Natural killer cell (primary cell): ENCODE measurements at regions not wholly inside any gene's neighbourhood (a gene's known extent, or its start where the extent isn't known, plus 50 kb on each side); places are given as distances from the start of the nearest gene placed in this dataset.

Experiments
- ATAC-seq, 3 donors: fragments of 150-1000 bp in 2 of 3; fragments of 200-7000 bp in 1 of 3; cut with Tn5 transposase; 1 replicate in 1 of 3; 2 replicates in 2 of 3; pipeline ENCODE4 v1.10.0; 2021; ENCODE audit warnings: mild to moderate bottlenecking in 2 of 3, moderate library complexity in 2 of 3
- DNase-seq, 2 donors: peaks; one replicate each; pipeline versions ENCODE4 v3.0.0 to v3.0.0-alpha.2; 2013 to 2021; ENCODE audit warnings: mixed read lengths in 1 of 2
- H3K27ac ChIP-seq: one replicate; pipeline ENCODE4 v1.5.1; 2013; ENCODE audit warnings: mild to moderate bottlenecking, low read length
- H3K27me3 ChIP-seq: one replicate; pipeline ENCODE4 v1.6.1; 2013; ENCODE audit warnings: low read length; ENCODE audit not compliant: control insufficient read depth, insufficient read depth
- H3K36me3 ChIP-seq: one replicate; pipeline ENCODE4 v1.6.1; 2013; ENCODE audit warnings: low read length; ENCODE audit not compliant: control insufficient read depth, insufficient read depth
- H3K4me1 ChIP-seq: one replicate; pipeline ENCODE4 v1.6.1; 2013; ENCODE audit warnings: low read length; ENCODE audit not compliant: control insufficient read depth, insufficient read depth
- H3K4me3 ChIP-seq: one replicate; pipeline ENCODE4 v1.5.1; 2013; ENCODE audit warnings: low read length
- H3K9me3 ChIP-seq: one replicate; pipeline ENCODE4 v1.6.1; 2013; ENCODE audit warnings: low read length; ENCODE audit not compliant: control insufficient read depth, insufficient read depth
- H3K27ac Mint-ChIP-seq, 2 donors: one replicate each; pipeline ENCODE4 v1.8.0; 2022; ENCODE audit warnings: mild to moderate bottlenecking in 2 of 2, mixed read lengths in 2 of 2, moderate library complexity in 1 of 2
- H3K27me3 Mint-ChIP-seq, 2 donors: one replicate each; pipeline ENCODE4 v1.8.0; 2022; ENCODE audit warnings: low read depth in 2 of 2, mixed read lengths in 2 of 2
- H3K36me3 Mint-ChIP-seq: one replicate; pipeline ENCODE4 v1.8.0; 2022; ENCODE audit warnings: mixed read lengths
- H3K4me1 Mint-ChIP-seq, 2 donors: one replicate each; pipeline ENCODE4 v1.8.0; 2022; ENCODE audit warnings: mixed read lengths in 2 of 2
- H3K4me3 Mint-ChIP-seq: one replicate; pipeline ENCODE4 v1.8.0; 2022; ENCODE audit warnings: mild to moderate bottlenecking, moderate library complexity, mixed read lengths
- H3K9me3 Mint-ChIP-seq, 2 donors: one replicate each; pipeline ENCODE4 v1.8.0; 2022; ENCODE audit warnings: mixed read lengths in 2 of 2
- WGBS: methylation state at CpG from one replicate; pipeline ENCODE4 v1.1.7; 2013; ENCODE audit warnings: missing lambda C conversion rate; ENCODE audit not compliant: insufficient coverage; 5-methylcytosine and 5-hydroxymethylcytosine counted together
- intact Hi-C: fragments of 100-400 bp; cut with micrococcal nuclease; formaldehyde crosslinking; loops from one replicate; pipeline ENCODE4 v1.14.2; 2022
- TF ChIP-seq, protein P1 (sequence below): fragments of 200-600 bp; IDR thresholded peaks from one replicate; pipeline ENCODE4 v1.8.0; 2022; ENCODE audit warnings: antibody characterized with exemption

DNA sequence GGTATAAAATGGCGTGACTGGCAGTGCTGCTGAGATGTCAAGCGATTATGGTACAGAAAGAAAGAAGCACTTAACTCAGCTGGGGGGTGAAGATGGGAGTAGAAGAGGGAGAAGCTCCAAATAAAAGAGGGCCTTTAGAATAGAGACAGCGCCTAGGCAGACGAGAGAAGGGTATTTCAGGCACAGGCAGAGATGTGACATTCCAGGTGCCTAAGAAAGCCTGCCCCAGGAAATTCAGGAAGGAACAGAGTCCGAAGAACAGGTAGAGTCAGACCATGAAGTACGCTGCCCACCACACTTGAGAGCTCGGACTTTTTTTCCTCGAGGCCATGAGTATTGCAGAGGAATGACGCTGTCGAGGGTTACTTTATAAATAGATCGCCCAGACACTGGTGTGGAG lies 170.9 kb upstream of the ATF7IP start:
- ATAC-seq (no peak), DNase-seq (no peak)
- no peak overlapping the region for H3K4me3 Mint-ChIP-seq
- H3K27me3 ChIP-seq: no peaks in the 10 kb centered on the region
- H3K27me3 Mint-ChIP-seq: peaks cover 0 to 2% of the 10 kb centered on the region in 2 donors
- H3K4me1 ChIP-seq: no peaks in the 10 kb centered on the region
- H3K36me3 ChIP-seq: no peaks in the 10 kb centered on the region
- TF ChIP-seq, protein P1, sequence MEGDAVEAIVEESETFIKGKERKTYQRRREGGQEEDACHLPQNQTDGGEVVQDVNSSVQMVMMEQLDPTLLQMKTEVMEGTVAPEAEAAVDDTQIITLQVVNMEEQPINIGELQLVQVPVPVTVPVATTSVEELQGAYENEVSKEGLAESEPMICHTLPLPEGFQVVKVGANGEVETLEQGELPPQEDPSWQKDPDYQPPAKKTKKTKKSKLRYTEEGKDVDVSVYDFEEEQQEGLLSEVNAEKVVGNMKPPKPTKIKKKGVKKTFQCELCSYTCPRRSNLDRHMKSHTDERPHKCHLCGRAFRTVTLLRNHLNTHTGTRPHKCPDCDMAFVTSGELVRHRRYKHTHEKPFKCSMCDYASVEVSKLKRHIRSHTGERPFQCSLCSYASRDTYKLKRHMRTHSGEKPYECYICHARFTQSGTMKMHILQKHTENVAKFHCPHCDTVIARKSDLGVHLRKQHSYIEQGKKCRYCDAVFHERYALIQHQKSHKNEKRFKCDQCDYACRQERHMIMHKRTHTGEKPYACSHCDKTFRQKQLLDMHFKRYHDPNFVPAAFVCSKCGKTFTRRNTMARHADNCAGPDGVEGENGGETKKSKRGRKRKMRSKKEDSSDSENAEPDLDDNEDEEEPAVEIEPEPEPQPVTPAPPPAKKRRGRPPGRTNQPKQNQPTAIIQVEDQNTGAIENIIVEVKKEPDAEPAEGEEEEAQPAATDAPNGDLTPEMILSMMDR: no peak
- H3K9me3 Mint-ChIP-seq: no peaks in the 10 kb centered on the region
- WGBS: 94% methylated on average over 11 of the region's 11 CpGs
- H3K4me1 Mint-ChIP-seq: no peaks in the 10 kb centered on the region
- no peak overlapping the region for H3K27ac ChIP-seq
- no peak overlapping the region for H3K27ac Mint-ChIP-seq
- no peak overlapping the region for H3K4me3 ChIP-seq
- no peaks in the 10 kb centered on the region for H3K9me3 ChIP-seq
- no peaks in the 10 kb centered on the region for H3K36me3 Mint-ChIP-seq
- intact Hi-C loops: no loop called here

DNA sequence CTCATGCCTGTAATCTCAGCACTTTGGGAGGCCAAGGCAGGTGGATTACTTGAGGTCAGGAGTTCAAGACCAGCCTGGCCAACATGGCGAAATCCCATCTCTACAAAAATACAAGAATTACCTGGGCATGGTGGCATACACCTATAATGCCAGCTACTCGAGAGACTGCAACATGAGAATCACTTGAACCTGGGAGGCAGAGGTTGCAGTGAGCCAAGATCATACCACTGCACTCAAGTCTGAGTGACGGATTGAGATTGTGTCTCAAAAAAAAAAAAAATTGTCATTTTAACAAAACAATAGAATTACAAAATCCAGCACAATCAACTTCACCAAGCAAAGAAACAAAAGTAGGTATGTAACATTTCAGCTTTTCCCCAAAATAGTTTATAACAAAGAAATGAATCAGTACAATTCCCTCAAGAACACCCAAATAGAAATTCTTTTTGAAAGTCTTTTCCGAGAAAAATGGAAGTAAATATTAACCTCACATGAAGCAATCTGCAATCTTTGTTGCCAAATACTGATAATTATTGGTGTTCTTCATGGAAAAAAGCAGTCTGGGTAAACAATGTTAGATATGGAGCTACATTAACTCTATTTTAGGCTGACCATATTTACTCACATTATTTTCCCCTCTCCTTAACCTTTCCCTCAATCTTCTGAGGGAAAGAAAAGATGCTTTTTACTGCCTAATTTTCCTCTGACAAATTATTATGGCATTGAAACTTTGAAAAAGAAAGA lies 165.9 kb upstream of the ATF7IP start:
- H3K4me1 ChIP-seq: no peaks in the 10 kb centered on the region
- H3K36me3 Mint-ChIP-seq: no peaks in the 10 kb centered on the region
- H3K4me3 Mint-ChIP-seq: no peak overlapping the region
- no peak overlapping the region for H3K4me3 ChIP-seq
- H3K9me3 Mint-ChIP-seq: no peaks in the 10 kb centered on the region
- intact Hi-C loops: no loop called here
- H3K4me1 Mint-ChIP-seq: no peaks in the 10 kb centered on the region
- DNase-seq: no peak
- no peak overlapping the region for H3K27ac ChIP-seq
- H3K27me3 Mint-ChIP-seq: no peaks in the 10 kb centered on the region
- no peak overlapping the region for H3K27ac Mint-ChIP-seq
- H3K9me3 ChIP-seq: no peaks in the 10 kb centered on the region
- WGBS: 91% methylated on average over 3 of the region's 4 CpGs
- ATAC-seq: no peak
- no peaks in the 10 kb centered on the region for H3K36me3 ChIP-seq
- peaks cover 3% of the 10 kb centered on the region for H3K27me3 ChIP-seq
- TF ChIP-seq, protein P1: no peak

DNA sequence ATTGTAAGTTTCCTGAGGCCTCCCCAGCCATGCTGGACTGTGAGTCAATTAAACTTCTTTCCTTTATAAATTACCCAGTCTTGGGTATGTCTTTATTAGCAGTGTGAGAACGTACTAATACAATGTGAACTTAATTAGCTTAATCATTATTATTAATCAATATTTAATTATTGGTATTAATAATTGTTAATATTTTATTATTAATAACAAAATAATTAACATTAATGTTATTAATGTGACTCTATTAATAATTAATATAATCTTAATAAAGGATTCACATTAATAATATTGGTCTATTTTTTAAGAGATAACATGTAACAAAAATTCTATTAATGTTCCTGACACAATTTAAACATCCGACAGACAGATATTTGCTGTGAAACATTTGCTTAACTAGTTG lies 164.9 kb upstream of the ATF7IP start:
- TF ChIP-seq, protein P1: no peak
- Mint-ChIP-seq H3K27ac (no peak overlapping the region), H3K36me3 (no peaks in the 10 kb centered on the region), H3K9me3 (no peaks in the 10 kb centered on the region), H3K4me3 (no peak overlapping the region), H3K4me1 (no peaks in the 10 kb centered on the region), H3K27me3 (no peaks in the 10 kb centered on the region)
- Histone ChIP-seq H3K9me3 (no peaks in the 10 kb centered on the region), H3K36me3 (no peaks in the 10 kb centered on the region), H3K27ac (no peak overlapping the region), H3K4me1 (no peaks in the 10 kb centered on the region), H3K4me3 (no peak overlapping the region), H3K27me3 (peaks cover 3% of the 10 kb centered on the region)
- intact Hi-C loops: no loop called here
- DNase-seq (no peak), ATAC-seq (no peak)
- no CpG with 5 or more reads among the region's 2 CpGs for WGBS

DNA sequence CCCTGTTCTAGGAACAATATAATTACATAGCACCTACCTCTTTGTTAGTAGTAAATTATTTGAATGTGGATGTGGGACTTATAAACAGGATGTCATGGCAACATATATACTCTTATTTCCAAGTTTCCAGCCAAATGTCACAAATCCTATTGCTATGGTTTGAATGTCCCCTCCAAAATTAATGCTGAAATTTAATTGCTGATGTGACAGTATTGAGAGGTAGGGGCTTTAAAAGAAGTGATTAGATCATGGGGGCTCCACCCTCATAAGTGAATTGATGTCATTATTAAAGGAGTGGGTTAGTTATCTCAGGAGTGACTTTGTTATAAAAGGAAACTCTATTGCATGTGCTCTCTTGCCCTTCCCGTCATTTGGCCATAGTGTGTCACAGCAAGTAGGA lies 164.2 kb upstream of the ATF7IP start:
- Mint-ChIP-seq H3K27me3 (no peaks in the 10 kb centered on the region), H3K4me3 (no peak overlapping the region), H3K36me3 (no peaks in the 10 kb centered on the region), H3K4me1 (no peaks in the 10 kb centered on the region), H3K27ac (no peak overlapping the region), H3K9me3 (no peaks in the 10 kb centered on the region)
- no peak overlapping the region for H3K4me3 ChIP-seq
- no peak for DNase-seq
- no peak for ATAC-seq
- H3K4me1 ChIP-seq: no peaks in the 10 kb centered on the region
- intact Hi-C loops: no loop called here
- no peaks in the 10 kb centered on the region for H3K9me3 ChIP-seq
- TF ChIP-seq, protein P1: no peak
- no peaks in the 10 kb centered on the region for H3K36me3 ChIP-seq
- no peak overlapping the region for H3K27ac ChIP-seq
- 92% methylated on average over 1 of the region's 1 CpG for WGBS
- peaks cover 3% of the 10 kb centered on the region for H3K27me3 ChIP-seq
